ENCODE measurements at regions not wholly inside any gene's neighbourhood (a gene's known extent, or its start where the extent isn't known, plus 50 kb on each side); places are given as distances from the start of the nearest gene placed in this dataset.

GRCh38 chr22:25490896-25491295 is 73.6 kb upstream of the GRK3 start:
- Histone ChIP-seq H3K36me3 (ENCODE audit: low read depth, missing control alignments) (no peaks in the 10 kb centered on the region), H3K27me3 (no peaks in the 10 kb centered on the region), H3K27ac (no peak overlapping the region), H3K4me3 (no peak overlapping the region), H3K4me1 (peaks cover 13% of the 10 kb centered on the region), H3K9me3 (no peaks in the 10 kb centered on the region)
- DNase-seq = no peak
- intact Hi-C loops (cut with DNase I; ENCODE audit: low total_unique reads) = no loop called here
- WGBS, 2 donors = 88 to 93% methylated on average over 5 of the region's 5 CpGs
- TF ChIP-seq CTCF (IDR thresholded peaks at IDR 0.05) (no peak), POLR2A (IDR thresholded peaks at IDR 0.05) (no peak)

- Histone ChIP-seq H3K4me1 (peaks cover 13% of the 10 kb centered on the region), H3K27me3 (no peaks in the 10 kb centered on the region), H3K27ac (no peak overlapping the region), H3K9me3 (no peaks in the 10 kb centered on the region), H3K36me3 (ENCODE audit: low read depth, missing control alignments) (no peaks in the 10 kb centered on the region), H3K4me3 (no peak overlapping the region)
- intact Hi-C loops (cut with DNase I; ENCODE audit: low total_unique reads) = no loop called here
- DNase-seq = no peak
- TF ChIP-seq CTCF (IDR thresholded peaks at IDR 0.05) = no peak
- TF ChIP-seq POLR2A (IDR thresholded peaks at IDR 0.05) = no peak
These were observed 72.3 kb upstream of the GRK3 start for GRCh38 chr22:25492162-25492561.

- Histone ChIP-seq H3K27ac (no peak overlapping the region), H3K4me3 (no peak overlapping the region), H3K27me3 (no peaks in the 10 kb centered on the region), H3K4me1 (peaks cover 10% of the 10 kb centered on the region), H3K9me3 (no peaks in the 10 kb centered on the region), H3K36me3 (ENCODE audit: low read depth, missing control alignments) (no peaks in the 10 kb centered on the region)
- WGBS, 2 donors = 66 to 82% methylated on average over 15 of the region's 15 CpGs
- intact Hi-C loops (cut with DNase I; ENCODE audit: low total_unique reads) = no loop called here
- no peak for DNase-seq
- TF ChIP-seq CTCF (IDR thresholded peaks at IDR 0.05) (no peak), POLR2A (IDR thresholded peaks at IDR 0.05) (no peak)
These were observed 71.4 kb upstream of the GRK3 start for GRCh38 chr22:25492841-25493734.

GRCh38 chr22:25493794-25494193 is 70.7 kb upstream of the GRK3 start:
- intact Hi-C loops (cut with DNase I; ENCODE audit: low total_unique reads) = no loop called here
- WGBS, 2 donors = 88% methylated on average over 4 of the region's 4 CpGs
- no peaks in the 10 kb centered on the region for H3K9me3 ChIP-seq
- no peaks in the 10 kb centered on the region for H3K36me3 ChIP-seq (ENCODE audit: low read depth, missing control alignments)
- no peak for DNase-seq
- peaks cover 3% of the 10 kb centered on the region for H3K4me1 ChIP-seq
- no peak overlapping the region for H3K4me3 ChIP-seq
- no peak overlapping the region for H3K27ac ChIP-seq
- TF ChIP-seq CTCF (IDR thresholded peaks at IDR 0.05) (no peak), POLR2A (IDR thresholded peaks at IDR 0.05) (no peak)
- no peaks in the 10 kb centered on the region for H3K27me3 ChIP-seq

GRCh38 chr22:25494774-25495173 is 69.7 kb upstream of the GRK3 start:
- TF ChIP-seq POLR2A (IDR thresholded peaks at IDR 0.05) = no peak
- TF ChIP-seq CTCF (IDR thresholded peaks at IDR 0.05) = no peak

More at GRCh38 chr22:25494774-25495173, 69.7 kb upstream of the GRK3 start:
- intact Hi-C loops (cut with DNase I; ENCODE audit: low total_unique reads) = no loop called here
- no peak overlapping the region for H3K4me3 ChIP-seq
- WGBS, 2 donors = 80 to 81% methylated on average over 3 of the region's 3 CpGs
- no peaks in the 10 kb centered on the region for H3K27me3 ChIP-seq
- no peaks in the 10 kb centered on the region for H3K4me1 ChIP-seq
- no peaks in the 10 kb centered on the region for H3K9me3 ChIP-seq
- no peak overlapping the region for H3K27ac ChIP-seq
- DNase-seq = no peak
- H3K36me3 ChIP-seq (ENCODE audit: low read depth, missing control alignments) = no peaks in the 10 kb centered on the region
